H1 (cell line): ENCODE measurements at regions not wholly inside any gene's neighbourhood (a gene's known extent, or its start where the extent isn't known, plus 50 kb on each side); places are given as distances from the start of the nearest gene placed in this dataset.

Experiments used
- CTCF ChIA-PET: fragments of 300-600 bp; sonication (Branson Sonifier 250); formaldehyde crosslinking; loops from one replicate; lab custom pipeline; 2021; ENCODE audit not compliant: partially characterized antibody; lab: Charles Lee
- POLR2A ChIA-PET: fragments of 300-600 bp; sonication (Branson Sonifier 250); formaldehyde crosslinking; loops from one replicate; lab custom pipeline; 2021; ENCODE audit warnings: inconsistent platforms; ENCODE audit not compliant: partially characterized antibody; lab: Charles Lee
- DNase-seq, 2 experiments: peaks; one replicate each; pipeline versions ENCODE4 v3.0.0 to v3.0.0-alpha.2; 2010 to 2022; ENCODE audit warnings: low spot score in 2 of 2, low read depth in 1 of 2, mixed read lengths in 1 of 2
- FAIRE-seq: peaks from 2 replicates; lab custom pipeline; 2011; peaks lifted over from hg19 to GRCh38; lab: Jason Lieb, UNC
- H2AFZ ChIP-seq: 2 replicates; pipeline ENCODE4 v1.8.1; 2012; ENCODE audit warnings: low read length, inconsistent platforms
- H2AK5ac ChIP-seq: 2 replicates; pipeline ENCODE4 v1.6.1; 2013; ENCODE audit warnings: low read depth, low read length
- H2BK120ac ChIP-seq: replicated peaks from 2 replicates; pipeline ENCODE3; 2013; ENCODE audit warnings: low read depth, low read length, inconsistent platforms
- H2BK12ac ChIP-seq: 2 replicates; pipeline ENCODE4 v1.6.1; 2013; ENCODE audit warnings: low read depth, low read length
- H2BK15ac ChIP-seq: 2 replicates; pipeline ENCODE4 v1.6.1; 2013; ENCODE audit warnings: low read length
- H2BK20ac ChIP-seq: 2 replicates; pipeline ENCODE4 v1.6.1; 2013; ENCODE audit warnings: low read length
- H2BK5ac ChIP-seq: 2 replicates; pipeline ENCODE4 v1.6.1; 2013; ENCODE audit warnings: low read depth, low read length
- H3K14ac ChIP-seq: 2 replicates; pipeline ENCODE4 v1.6.1; 2013; ENCODE audit warnings: inconsistent platforms; ENCODE audit not compliant: insufficient read length
- H3K18ac ChIP-seq: 2 replicates; pipeline ENCODE4 v1.6.1; 2013; ENCODE audit warnings: low read length; ENCODE audit errors: extremely low read depth
- H3K23ac ChIP-seq: 2 replicates; pipeline ENCODE4 v1.6.1; 2013; ENCODE audit warnings: inconsistent platforms; ENCODE audit not compliant: insufficient read length
- H3K23me2 ChIP-seq: 2 replicates; pipeline ENCODE4 v1.6.1; 2013; ENCODE audit warnings: low read depth, low read length
- H3K27ac ChIP-seq: 2 replicates; pipeline ENCODE4 v1.6.1; 2011; ENCODE audit warnings: low read depth, low read length, inconsistent platforms
- H3K27me3 ChIP-seq, 4 experiments: replicated peaks in 1 of 4; 1 replicate in 1 of 4; 2 replicates in 3 of 4; pipeline versions ENCODE4 v1.6.1 to v1.8.1; 2011 to 2013; ENCODE audit warnings: low read length in 3 of 4, mild to moderate bottlenecking in 3 of 4, inconsistent platforms in 2 of 4, mixed read lengths in 2 of 4, moderate library complexity in 1 of 4; ENCODE audit not compliant: control insufficient read depth in 3 of 4, insufficient read depth in 3 of 4; ENCODE audit errors: extremely low read depth in 1 of 4
- H3K36me3 ChIP-seq, 4 experiments: 2 replicates each; pipeline versions ENCODE4 v1.6.1 to v1.8.1; 2011 to 2013; ENCODE audit warnings: mild to moderate bottlenecking in 4 of 4, low read length in 3 of 4, moderate library complexity in 2 of 4, control low read depth in 1 of 4, inconsistent platforms in 1 of 4; ENCODE audit not compliant: insufficient read depth in 4 of 4, control insufficient read depth in 2 of 4
- H3K4ac ChIP-seq: replicated peaks from 2 replicates; pipeline ENCODE3; 2013; ENCODE audit warnings: low read length, low read depth, mixed read lengths, inconsistent platforms; ENCODE audit not compliant: insufficient read length
- H3K4me1 ChIP-seq, 4 experiments: replicated peaks in 1 of 4; 1 replicate in 1 of 4; 2 replicates in 3 of 4; pipeline versions ENCODE4 v1.6.1 to v1.8.1; 2011 to 2013; ENCODE audit warnings: low read length in 3 of 4, inconsistent platforms in 2 of 4, mixed read lengths in 1 of 4; ENCODE audit not compliant: insufficient read depth in 4 of 4, control insufficient read depth in 3 of 4
- H3K4me2 ChIP-seq, 2 experiments: 2 replicates each; pipeline versions ENCODE4 v1.6.1 to v1.8.1; 2011 to 2013; ENCODE audit warnings: low read depth in 2 of 2, low read length in 2 of 2, control low read depth in 1 of 2, inconsistent platforms in 1 of 2, mild to moderate bottlenecking in 1 of 2; ENCODE audit not compliant: insufficient read depth in 1 of 2
- H3K4me3 ChIP-seq, 4 experiments: fragments of 200-600, 300-600 bp in 1 of 4; sonication (generic), shearing (Covaris generic), sonication (Bioruptor Twin) in 1 of 4; 2 replicates each; pipeline versions ENCODE4 v1.5.1 to v1.8.1; 2011 to 2016; ENCODE audit warnings: low read length in 4 of 4, low read depth in 3 of 4, control low read depth in 2 of 4, inconsistent platforms in 2 of 4, mild to moderate bottlenecking in 2 of 4, mixed read lengths in 1 of 4, moderate library complexity in 1 of 4; ENCODE audit not compliant: insufficient read depth in 2 of 4; ENCODE audit errors: extremely low read depth in 1 of 4
- H3K56ac ChIP-seq: replicated peaks from 2 replicates; pipeline ENCODE3; 2013; ENCODE audit warnings: low read depth, mild to moderate bottlenecking, mixed read lengths, low read length, inconsistent platforms; ENCODE audit not compliant: insufficient read length
- H3K79me1 ChIP-seq: 2 replicates; pipeline ENCODE4 v1.6.1; 2013; ENCODE audit warnings: low read depth, low read length, control low read depth
- H3K79me2 ChIP-seq, 2 experiments: 2 replicates each; pipeline versions ENCODE4 v1.6.1 to v1.8.1; 2012 to 2013; ENCODE audit warnings: low read length in 2 of 2, mild to moderate bottlenecking in 2 of 2, inconsistent platforms in 1 of 2; ENCODE audit not compliant: insufficient read depth in 2 of 2, control insufficient read depth in 1 of 2
- H3K9ac ChIP-seq, 4 experiments: replicated peaks in 1 of 4; 1 replicate in 1 of 4; 2 replicates in 3 of 4; pipeline versions ENCODE4 v1.6.1 to v1.8.1; 2011 to 2013; ENCODE audit warnings: low read depth in 3 of 4, low read length in 3 of 4, control low read depth in 2 of 4, mild to moderate bottlenecking in 2 of 4, moderate library complexity in 2 of 4, inconsistent platforms in 1 of 4; ENCODE audit errors: extremely low read depth in 1 of 4
- H3K9me3 ChIP-seq, 2 experiments: 2 replicates each; pipeline versions ENCODE4 v1.6.1 to v1.8.1; 2012 to 2013; ENCODE audit warnings: mild to moderate bottlenecking in 2 of 2, moderate library complexity in 2 of 2, control low read depth in 1 of 2, inconsistent platforms in 1 of 2, low read depth in 1 of 2, low read length in 1 of 2, mixed read lengths in 1 of 2; ENCODE audit not compliant: insufficient read depth in 2 of 2
- H4K20me1 ChIP-seq, 2 experiments: replicated peaks in 1 of 2; 2 replicates each; pipeline versions ENCODE3 to v1.8.1; 2011 to 2013; ENCODE audit warnings: inconsistent platforms in 2 of 2, low read length in 2 of 2, mild to moderate bottlenecking in 1 of 2; ENCODE audit not compliant: insufficient read depth in 2 of 2, control insufficient read depth in 1 of 2
- H4K5ac ChIP-seq: 2 replicates; pipeline ENCODE4 v1.6.1; 2013; ENCODE audit warnings: low read length, low read depth, mixed read lengths, inconsistent platforms; ENCODE audit not compliant: insufficient read length
- H4K8ac ChIP-seq: 2 replicates; pipeline ENCODE4 v1.8.0; 2013; ENCODE audit warnings: mild to moderate bottlenecking, moderate library complexity, low read length, inconsistent platforms; ENCODE audit not compliant: insufficient read depth; ENCODE audit errors: extremely low read depth
- H4K91ac ChIP-seq: replicated peaks from 2 replicates; pipeline ENCODE3; 2013; ENCODE audit warnings: low read length, mixed read lengths, inconsistent platforms; ENCODE audit not compliant: insufficient read length
- CBX8 ChIP-seq: fragments of 300-800, 300-1000 bp; sonication (generic); IDR thresholded peaks from 2 replicates; pipeline ENCODE4 v1.7.1; 2016; ENCODE audit warnings: low read depth, low read length, borderline replicate concordance
- HDAC6 ChIP-seq: IDR thresholded peaks from one replicate; pipeline ENCODE4 v1.7.1; 2012; ENCODE audit warnings: low read depth, mild to moderate bottlenecking, inconsistent platforms, low read length, moderate library complexity
- NANOG ChIP-seq: IDR thresholded peaks from 2 replicates; pipeline ENCODE4 v1.6.1; 2011; ENCODE audit warnings: low read length, low read depth, mild to moderate bottlenecking, inconsistent platforms; ENCODE audit not compliant: insufficient read depth, poor library complexity, severe bottlenecking
- NRF1 ChIP-seq: IDR thresholded peaks from 2 replicates; pipeline ENCODE4 v1.6.1; 2011; ENCODE audit warnings: mild to moderate bottlenecking, low read depth, low read length, improper control_type of control experiment
- POU5F1 ChIP-seq: IDR thresholded peaks from 2 replicates; pipeline ENCODE4 v1.6.1; 2011; ENCODE audit warnings: low read depth, mild to moderate bottlenecking, low read length, moderate library complexity
- RAD21 ChIP-seq, 2 experiments: IDR thresholded peaks in 1 of 2; conservative IDR thresholded peaks in 1 of 2; 2 replicates each; pipeline ENCODE4 v1.6.1; 2011; ENCODE audit warnings: low read depth in 2 of 2, low read length in 2 of 2, improper control_type of control experiment in 1 of 2, inconsistent platforms in 1 of 2, mild to moderate bottlenecking in 1 of 2, moderate library complexity in 1 of 2
- SIX5 ChIP-seq: IDR thresholded peaks from 2 replicates; pipeline ENCODE4 v1.6.1; 2011; ENCODE audit warnings: mild to moderate bottlenecking, low read depth, low read length
- SP1 ChIP-seq: IDR thresholded peaks from 2 replicates; pipeline ENCODE4 v1.6.1; 2011; ENCODE audit warnings: low read depth, low read length
- WGBS, 2 experiments: shearing (Covaris generic) in 1 of 2; methylation state at CpG; one replicate each; pipeline versions ENCODE4 v1.1.6 to v1.1.7; 2013 to 2015; ENCODE audit warnings: low lambda C conversion rate in 2 of 2, mixed read lengths in 2 of 2, inconsistent platforms in 1 of 2, low coverage in 1 of 2, missing lambda C conversion rate in 1 of 2; ENCODE audit not compliant: insufficient replicate concordance in 2 of 2, insufficient coverage in 1 of 2, insufficient read length in 1 of 2; ENCODE audit errors: extremely low coverage in 1 of 2, missing lambda C conversion rate in 1 of 2; 5-methylcytosine and 5-hydroxymethylcytosine counted together

DNA sequence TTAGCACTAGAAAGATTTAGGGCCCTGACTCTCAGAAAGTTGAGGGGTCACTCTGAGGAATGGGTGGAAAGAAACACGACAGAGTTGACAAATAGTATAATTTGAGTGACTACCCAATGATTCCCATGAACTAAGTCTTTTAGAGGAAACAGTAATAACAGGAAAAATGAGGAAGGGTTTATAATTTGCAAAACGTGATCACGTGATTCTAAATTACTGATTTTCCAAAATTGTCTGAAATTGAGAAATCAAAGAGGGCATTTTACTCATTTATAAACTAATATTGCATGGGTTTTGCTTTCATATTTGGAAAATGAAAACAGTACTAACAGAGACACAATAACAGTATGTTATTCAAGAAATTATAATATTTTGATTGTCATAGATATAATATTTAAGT is 1335.7 kb downstream of the PLA2G4A start:
- DNase-seq = no peak
- Histone ChIP-seq H3K4me1 (no peaks in the 10 kb centered on the region), H2BK120ac (no peak overlapping the region), H2BK5ac (no peak overlapping the region), H3K4me3 (no peak overlapping the region), H3K36me3 (no peaks in the 10 kb centered on the region), H3K4me2 (no peak overlapping the region), H4K91ac (no peak overlapping the region), H4K8ac (no peak overlapping the region), H4K20me1 (no peaks in the 10 kb centered on the region), H3K23ac (no peak overlapping the region), H4K5ac (no peak overlapping the region), H3K79me2 (no peaks in the 10 kb centered on the region), H3K4ac (no peak overlapping the region), H3K79me1 (no peaks in the 10 kb centered on the region), H3K56ac (no peak overlapping the region), H3K27ac (no peak overlapping the region), H3K9me3 (no peaks in the 10 kb centered on the region), H2AFZ (no peak overlapping the region), H2BK20ac (no peak overlapping the region), H3K23me2 (no peaks in the 10 kb centered on the region), H2BK12ac (no peak overlapping the region), H2BK15ac (no peak overlapping the region), H3K14ac (no peak overlapping the region), H3K27me3 (no peaks in the 10 kb centered on the region), H3K18ac (no peak overlapping the region), H2AK5ac (no peak overlapping the region), H3K9ac (no peak overlapping the region)
- 89% methylated on average over 3 of the region's 3 CpGs; no CpG with 5 or more reads in 1 of the 2 experiments for WGBS, 2 experiments
- FAIRE-seq = no peak
- TF ChIP-seq SIX5 (no peak), RAD21 (IDR thresholded peaks at IDR 0.05 in 1 of 2, conservative IDR thresholded peaks at IDR 0.05 in 1 of 2; ENCODE audit: low read depth in 2 of 2, low read length in 2 of 2) (no peak), NANOG (no peak), HDAC6 (no peak), CBX8 (no peak), NRF1 (no peak), POU5F1 (no peak), SP1 (no peak)
- POLR2A ChIA-PET = no interaction called here
- CTCF ChIA-PET = no interaction called here
